H4 (cell line): ENCODE measurements at regions not wholly inside any gene's neighbourhood (a gene's known extent, or its start where the extent isn't known, plus 50 kb on each side); places are given as distances from the start of the nearest gene placed in this dataset.

ENCODE experiments used
- DNase-seq: peaks from one replicate; pipeline ENCODE4 v3.0.0-alpha.2; 2015; ENCODE audit warnings: low spot score

GRCh38 chr6:111957623-111958315, 84.5 kb upstream of the FYN start:
- DNase-seq: no peak

- no peak for DNase-seq
These were observed 85.3 kb upstream of the FYN start for GRCh38 chr6:111958534-111958933.

GRCh38 chr6:111959766-111960165, 86.5 kb upstream of the FYN start:
- DNase-seq: no peak

GRCh38 chr6:111967131-111967530, 86.8 kb upstream of the CCN6 start:
- DNase-seq: no peak

- no peak for DNase-seq
These were observed 83.5 kb upstream of the CCN6 start for GRCh38 chr6:111970426-111970825.

- no peak for DNase-seq
These were observed 82.6 kb upstream of the CCN6 start for GRCh38 chr6:111971181-111971841.

GRCh38 chr6:111971866-111972532, 81.9 kb upstream of the CCN6 start:
- no peak for DNase-seq

GRCh38 chr6:111972745-111973117, 81.2 kb upstream of the CCN6 start:
- DNase-seq: no peak

- DNase-seq: peak; percentile 54
These were observed 80.7 kb upstream of the CCN6 start for GRCh38 chr6:111973118-111973761.

GRCh38 chr6:111973927-111974639, 79.8 kb upstream of the CCN6 start:
- no peak for DNase-seq

GRCh38 chr6:111975466-111975865, 78.4 kb upstream of the CCN6 start:
- no peak for DNase-seq

GRCh38 chr6:111976139-111976538, 77.8 kb upstream of the CCN6 start:
- DNase-seq: no peak

GRCh38 chr6:111978532-111979149, 75.3 kb upstream of the CCN6 start:
- DNase-seq: no peak

GRCh38 chr6:111979633-111980032, 74.3 kb upstream of the CCN6 start:
- no peak for DNase-seq

- DNase-seq: no peak
These were observed 73.8 kb upstream of the CCN6 start for GRCh38 chr6:111980143-111980542.

GRCh38 chr6:111980971-111981840, 72.7 kb upstream of the CCN6 start:
- no peak for DNase-seq

GRCh38 chr6:111982681-111983080, 71.2 kb upstream of the CCN6 start:
- DNase-seq: no peak

- DNase-seq: no peak
These were observed 70.7 kb upstream of the CCN6 start for GRCh38 chr6:111983193-111983592.

GRCh38 chr6:111984081-111984480, 69.8 kb upstream of the CCN6 start:
- no peak for DNase-seq

GRCh38 chr6:111984516-111985201, 69.2 kb upstream of the CCN6 start:
- no peak for DNase-seq
